HG03175 (cell line): ENCODE measurements at regions not wholly inside any gene's neighbourhood (a gene's known extent, or its start where the extent isn't known, plus 50 kb on each side); places are given as distances from the start of the nearest gene placed in this dataset.

Source experiments
- ATAC-seq: cut with Tn5 transposase; IDR thresholded peaks from one replicate; pipeline ENCODE4 v1.9.1; 2021; ENCODE audit warnings: mild to moderate bottlenecking, moderate library complexity; ENCODE audit not compliant: unreplicated experiment

GRCh38 chr3:90007778-90008499 is 900.5 kb downstream of the EPHA3 start:
- no peak for ATAC-seq

GRCh38 chr3:90010341-90010740 is 902.9 kb downstream of the EPHA3 start:
- ATAC-seq: no peak

GRCh38 chr3:90011131-90011530 is 903.7 kb downstream of the EPHA3 start:
- ATAC-seq: no peak

- no peak for ATAC-seq
These were observed 904.2 kb downstream of the EPHA3 start for GRCh38 chr3:90011596-90011995.

DNA sequence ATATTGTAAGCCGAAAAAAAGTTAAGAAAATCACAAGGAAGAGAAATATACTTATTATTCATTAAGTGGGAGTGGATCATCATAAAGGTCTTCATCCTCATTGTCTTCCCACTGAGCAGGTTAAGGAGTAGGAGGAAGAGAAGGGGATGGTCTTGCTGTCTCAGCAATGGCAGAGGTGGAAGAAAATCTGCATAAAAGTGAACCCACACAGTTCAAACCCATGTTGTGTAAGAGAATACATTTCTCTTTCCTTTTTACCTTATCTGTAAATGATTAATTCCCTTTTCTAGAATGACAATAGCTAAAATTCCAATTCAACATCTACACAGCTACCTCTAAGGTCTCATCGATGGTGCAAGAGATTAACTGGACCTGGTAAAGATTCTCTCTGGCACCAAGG is 904.6 kb downstream of the EPHA3 start:
- ATAC-seq: no peak

GRCh38 chr3:90015688-90016356 is 908.4 kb downstream of the EPHA3 start:
- no peak for ATAC-seq

- ATAC-seq: no peak
These were observed 909.1 kb downstream of the EPHA3 start for GRCh38 chr3:90016555-90016954.

DNA sequence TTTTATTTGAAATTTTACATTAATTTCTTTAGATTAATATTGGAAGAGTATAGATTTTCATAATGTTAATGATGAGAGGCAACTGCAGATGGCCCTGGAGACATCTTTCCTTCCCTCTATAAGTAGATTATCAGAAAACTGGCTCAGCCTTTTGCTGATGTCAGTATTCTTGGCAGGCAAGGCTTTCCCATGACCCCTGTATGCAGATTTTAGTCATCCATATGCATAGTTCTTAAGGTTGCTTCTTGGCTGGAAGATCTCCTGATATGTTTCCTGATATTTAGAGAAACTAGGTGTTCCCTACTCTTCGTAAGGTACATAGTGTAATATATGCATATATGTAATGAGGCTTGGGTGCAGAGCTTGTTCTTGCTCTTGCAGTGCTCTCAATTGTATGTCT is 911.4 kb downstream of the EPHA3 start:
- no peak for ATAC-seq

- ATAC-seq: no peak
These were observed 917.6 kb downstream of the EPHA3 start for GRCh38 chr3:90025019-90025418.

GRCh38 chr3:90026406-90026805 is 919.0 kb downstream of the EPHA3 start:
- ATAC-seq: no peak

- ATAC-seq: no peak
These were observed 923.7 kb downstream of the EPHA3 start for GRCh38 chr3:90031121-90031520.

- no peak for ATAC-seq
These were observed 925.7 kb downstream of the EPHA3 start for GRCh38 chr3:90032980-90033641.

DNA sequence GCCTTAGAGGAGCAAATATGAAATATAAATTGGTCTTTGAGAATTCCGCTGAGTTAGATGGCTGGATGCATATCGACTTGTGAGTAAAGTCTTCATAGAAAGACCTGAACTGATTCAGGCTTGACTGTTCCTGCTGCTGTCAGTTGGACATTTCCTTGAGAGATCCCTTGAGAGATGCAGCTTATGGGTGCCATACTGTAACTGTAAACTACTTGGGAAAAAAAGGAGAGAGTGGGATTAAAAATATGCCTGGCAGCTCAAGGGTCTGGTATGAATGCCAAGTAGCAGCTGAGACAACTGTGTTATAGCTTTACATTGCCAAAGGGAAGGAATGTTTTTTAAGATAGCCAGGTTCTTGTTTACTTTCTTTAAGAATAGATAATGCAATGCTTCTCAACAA is 926.6 kb downstream of the EPHA3 start:
- no peak for ATAC-seq

DNA sequence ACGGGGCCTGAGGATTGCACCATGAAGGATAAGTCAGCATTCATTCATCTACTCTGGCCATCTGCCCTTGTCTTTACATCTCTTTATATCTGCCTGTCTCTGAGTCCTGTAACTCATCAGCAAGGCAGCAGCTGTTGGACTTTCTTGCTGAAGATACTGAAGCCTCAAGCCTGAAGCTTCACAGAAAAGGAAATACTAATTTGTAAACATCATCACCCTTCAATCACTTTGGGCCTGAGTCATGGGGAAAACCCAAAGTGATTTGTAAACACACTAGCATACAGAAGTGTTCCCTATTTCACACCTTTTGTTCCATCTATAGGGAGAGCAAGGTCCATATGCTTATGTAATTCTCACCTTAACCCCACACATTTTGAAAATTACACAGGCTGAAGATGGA is 928.2 kb downstream of the EPHA3 start:
- no peak for ATAC-seq

GRCh38 chr3:90036939-90037469 is 929.6 kb downstream of the EPHA3 start:
- no peak for ATAC-seq

- no peak for ATAC-seq
These were observed 932.6 kb downstream of the EPHA3 start for GRCh38 chr3:90039994-90040393.

- no peak for ATAC-seq
These were observed 933.1 kb downstream of the EPHA3 start for GRCh38 chr3:90040554-90040953.

GRCh38 chr3:90041995-90042394 is 934.6 kb downstream of the EPHA3 start:
- ATAC-seq: no peak

DNA sequence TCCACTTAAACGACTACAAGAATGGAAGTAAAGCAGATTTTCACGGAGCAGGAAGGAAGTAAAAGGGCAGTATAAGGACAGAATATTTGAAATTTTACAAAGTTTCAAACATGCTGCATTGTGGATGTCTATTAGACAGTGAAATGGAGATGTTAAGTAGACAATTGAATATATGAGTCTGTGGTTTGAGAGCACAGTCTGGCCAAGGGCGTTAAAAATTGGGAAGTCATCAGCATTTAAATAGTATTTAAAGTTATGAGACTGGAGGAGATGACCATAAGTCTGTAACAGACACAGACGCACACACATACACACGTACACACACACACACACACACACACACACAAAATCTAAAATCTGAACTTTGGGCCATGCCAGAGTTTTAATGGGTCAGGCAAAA is 935.9 kb downstream of the EPHA3 start:
- ATAC-seq: no peak

- no peak for ATAC-seq
These were observed 936.8 kb downstream of the EPHA3 start for GRCh38 chr3:90044084-90044816.

DNA sequence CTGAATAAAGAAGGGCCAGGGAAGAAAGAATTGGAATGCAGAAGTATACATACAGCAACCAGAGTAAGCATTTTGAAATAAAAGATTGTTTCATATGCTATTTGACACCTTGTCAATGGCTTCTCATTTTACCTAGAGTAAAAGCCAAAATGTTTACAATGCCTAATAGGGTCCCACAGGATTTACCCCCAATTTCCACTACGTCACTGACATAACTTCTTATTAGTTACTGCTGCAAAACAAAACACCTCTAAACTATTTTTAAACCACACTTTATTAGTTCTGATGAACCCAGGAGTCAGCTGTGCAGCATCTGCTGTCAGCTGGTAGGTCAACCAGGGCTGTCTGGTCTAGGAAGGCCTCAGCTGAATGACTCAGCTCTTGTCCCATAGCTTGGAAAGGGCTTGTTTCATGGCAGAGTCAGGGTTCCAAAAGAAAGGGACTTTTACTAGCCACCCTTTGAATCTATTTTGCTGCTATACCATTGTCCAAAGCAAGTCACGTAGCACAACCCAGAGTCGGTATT is 945.1 kb downstream of the EPHA3 start:
- ATAC-seq: no peak
